Right lobe of liver (tissue), 4 donors: ENCODE measurements at regions not wholly inside any gene's neighbourhood (a gene's known extent, or its start where the extent isn't known, plus 50 kb on each side); places are given as distances from the start of the nearest gene placed in this dataset.

Experiments
- POLR2A ChIP-seq: fragments of 450-650 bp; IDR thresholded peaks from one replicate; pipeline ENCODE4 v1.6.1; 2017; ENCODE audit warnings: antibody characterized with exemption, mild to moderate bottlenecking
- TF ChIP-seq, protein P1 (sequence below), 4 donors: fragments of 200-600 bp in 3 of 4; fragments of 450-650 bp in 1 of 4; IDR thresholded peaks; one replicate each; pipeline versions ENCODE4 v1.5.1 to v1.8.0; 2016 to 2022; ENCODE audit warnings: antibody characterized with exemption in 4 of 4, mild to moderate bottlenecking in 2 of 4
- donor health status: DM: no; HTN: no; CAD: no.
- donor health status: DM: no; HTN: no; CAD: no.
- donor health status: DM: no; HTN: yes; CAD: no.

DNA sequence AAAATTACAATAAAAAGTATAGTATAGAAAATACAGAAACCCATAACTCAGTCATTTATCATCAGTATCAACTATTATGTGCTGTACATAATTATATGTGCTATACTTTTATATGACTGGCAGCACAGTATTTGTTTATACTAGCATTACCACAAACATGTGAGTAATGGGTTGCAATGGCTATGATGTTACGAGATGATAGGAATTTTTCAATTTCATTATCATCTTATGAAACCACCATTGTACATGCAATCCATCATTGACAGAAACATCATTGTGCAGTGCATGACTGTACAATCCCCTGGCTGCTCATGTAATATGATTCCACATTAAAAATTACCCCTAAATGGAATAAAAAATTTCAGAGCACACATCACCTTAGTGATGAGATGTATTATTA, 55.7 kb upstream of the TMEM229A start:
- no peak for TF ChIP-seq POLR2A
- TF ChIP-seq, protein P1, sequence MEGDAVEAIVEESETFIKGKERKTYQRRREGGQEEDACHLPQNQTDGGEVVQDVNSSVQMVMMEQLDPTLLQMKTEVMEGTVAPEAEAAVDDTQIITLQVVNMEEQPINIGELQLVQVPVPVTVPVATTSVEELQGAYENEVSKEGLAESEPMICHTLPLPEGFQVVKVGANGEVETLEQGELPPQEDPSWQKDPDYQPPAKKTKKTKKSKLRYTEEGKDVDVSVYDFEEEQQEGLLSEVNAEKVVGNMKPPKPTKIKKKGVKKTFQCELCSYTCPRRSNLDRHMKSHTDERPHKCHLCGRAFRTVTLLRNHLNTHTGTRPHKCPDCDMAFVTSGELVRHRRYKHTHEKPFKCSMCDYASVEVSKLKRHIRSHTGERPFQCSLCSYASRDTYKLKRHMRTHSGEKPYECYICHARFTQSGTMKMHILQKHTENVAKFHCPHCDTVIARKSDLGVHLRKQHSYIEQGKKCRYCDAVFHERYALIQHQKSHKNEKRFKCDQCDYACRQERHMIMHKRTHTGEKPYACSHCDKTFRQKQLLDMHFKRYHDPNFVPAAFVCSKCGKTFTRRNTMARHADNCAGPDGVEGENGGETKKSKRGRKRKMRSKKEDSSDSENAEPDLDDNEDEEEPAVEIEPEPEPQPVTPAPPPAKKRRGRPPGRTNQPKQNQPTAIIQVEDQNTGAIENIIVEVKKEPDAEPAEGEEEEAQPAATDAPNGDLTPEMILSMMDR (IDR thresholded peaks at IDR 0.05): no peak
